ENCODE measurements at regions not wholly inside any gene's neighbourhood (a gene's known extent, or its start where the extent isn't known, plus 50 kb on each side); places are given as distances from the start of the nearest gene placed in this dataset.

DNA sequence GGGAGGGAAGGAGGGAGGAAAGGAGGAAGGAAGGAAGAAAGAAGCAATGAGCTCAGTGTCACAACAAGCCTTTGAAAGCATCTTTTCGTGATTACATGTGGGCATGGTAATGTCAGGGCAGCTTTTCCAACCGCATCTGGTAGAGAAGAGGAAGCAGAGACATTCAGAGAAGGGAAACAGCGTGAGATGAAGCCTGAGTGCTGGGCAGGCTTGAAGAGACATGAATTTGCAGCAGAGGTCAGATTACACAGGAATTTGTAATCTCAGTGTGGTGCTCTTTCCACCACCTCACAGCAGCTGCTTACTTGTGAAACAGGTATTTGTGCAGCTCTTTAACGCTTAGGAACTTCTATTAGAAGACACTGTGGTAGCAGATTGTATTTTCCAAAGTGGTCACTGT, 289.5 kb upstream of the C11orf87 start:
- H3K4me1 Mint-ChIP-seq (ENCODE audit: low read depth, unreplicated experiment): no peaks in the 10 kb centered on the region
- ChIA-PET CTCF (no interaction called here), POLR2A (interaction anchor here (0.6 kb wide), 1 partner anchor 103 kb away, joined by 3 read pairs; no protein-coding TSS in a partner anchor)
- DNase-seq: no peak
- no peaks in the 10 kb centered on the region for H3K4me1 ChIP-seq
- no peak for TF ChIP-seq CTCF (IDR thresholded peaks at IDR 0.05; ENCODE audit: insufficient read depth in 1 of 2, low read depth in 1 of 2, low read length in 1 of 2, severe bottlenecking in 1 of 2, unreplicated experiment in 1 of 2)
- H3K36me3 Mint-ChIP-seq (ENCODE audit: insufficient read depth, unreplicated experiment): no peaks in the 10 kb centered on the region
- intact Hi-C loops (cut with micrococcal nuclease; ENCODE audit: unreplicated experiment): no loop called here
- peaks cover 18% of the 10 kb centered on the region for H3K27me3 Mint-ChIP-seq (ENCODE audit: insufficient read depth, unreplicated experiment)
- no peaks in the 10 kb centered on the region for H3K9me3 Mint-ChIP-seq (ENCODE audit: unreplicated experiment)
- H3K27me3 ChIP-seq (replicated peaks; ENCODE audit: control insufficient read depth, insufficient read depth, low read length): no peaks in the 10 kb centered on the region
- H3K36me3 ChIP-seq (ENCODE audit: control insufficient read depth, insufficient read depth, low read length): no peaks in the 10 kb centered on the region
- H3K9me3 ChIP-seq: no peaks in the 10 kb centered on the region
- no peak overlapping the region for H3K4me3 Mint-ChIP-seq (ENCODE audit: unreplicated experiment)
- BruUV-seq (replicated peaks): no TSS peak
- H3K27ac Mint-ChIP-seq (ENCODE audit: unreplicated experiment): no peak overlapping the region
- no peak overlapping the region for H3K4me3 ChIP-seq (ENCODE audit: low read depth, low read length)

- H3K9me3 ChIP-seq: no peaks in the 10 kb centered on the region
- H3K27me3 ChIP-seq (replicated peaks; ENCODE audit: control insufficient read depth, insufficient read depth, low read length): no peaks in the 10 kb centered on the region
- H3K4me1 ChIP-seq: no peaks in the 10 kb centered on the region
- no peak for TF ChIP-seq CTCF (IDR thresholded peaks at IDR 0.05; ENCODE audit: insufficient read depth in 1 of 2, low read depth in 1 of 2, low read length in 1 of 2, severe bottlenecking in 1 of 2, unreplicated experiment in 1 of 2)
- H3K9me3 Mint-ChIP-seq (ENCODE audit: unreplicated experiment): no peaks in the 10 kb centered on the region
- ChIA-PET POLR2A (no interaction called here), CTCF (no interaction called here)
- H3K36me3 Mint-ChIP-seq (ENCODE audit: insufficient read depth, unreplicated experiment): no peaks in the 10 kb centered on the region
- no peaks in the 10 kb centered on the region for H3K4me1 Mint-ChIP-seq (ENCODE audit: low read depth, unreplicated experiment)
- intact Hi-C loops (cut with micrococcal nuclease; ENCODE audit: unreplicated experiment): no loop called here
- no peaks in the 10 kb centered on the region for H3K36me3 ChIP-seq (ENCODE audit: control insufficient read depth, insufficient read depth, low read length)
- no peak overlapping the region for H3K4me3 Mint-ChIP-seq (ENCODE audit: unreplicated experiment)
- no peak for DNase-seq
- H3K27me3 Mint-ChIP-seq (ENCODE audit: insufficient read depth, unreplicated experiment): peaks cover 18% of the 10 kb centered on the region
- no peak overlapping the region for H3K27ac Mint-ChIP-seq (ENCODE audit: unreplicated experiment)
- H3K4me3 ChIP-seq (ENCODE audit: low read depth, low read length): no peak overlapping the region
- BruUV-seq (replicated peaks): no TSS peak
Observed at GRCh38 chr11:109133159-109133558, 288.8 kb upstream of the C11orf87 start.

GRCh38 chr11:109135627-109136026, 286.4 kb upstream of the C11orf87 start:
- intact Hi-C loops (cut with micrococcal nuclease; ENCODE audit: unreplicated experiment): no loop called here
- H3K9me3 Mint-ChIP-seq (ENCODE audit: unreplicated experiment): no peaks in the 10 kb centered on the region
- ChIA-PET POLR2A (no interaction called here), CTCF (no interaction called here)
- no peaks in the 10 kb centered on the region for H3K36me3 Mint-ChIP-seq (ENCODE audit: insufficient read depth, unreplicated experiment)
- H3K4me1 Mint-ChIP-seq (ENCODE audit: low read depth, unreplicated experiment): no peaks in the 10 kb centered on the region
- no peak overlapping the region for H3K4me3 Mint-ChIP-seq (ENCODE audit: unreplicated experiment)
- no peak for DNase-seq
- no peak overlapping the region for H3K4me3 ChIP-seq (ENCODE audit: low read depth, low read length)
- H3K4me1 ChIP-seq: no peaks in the 10 kb centered on the region
- no peaks in the 10 kb centered on the region for H3K36me3 ChIP-seq (ENCODE audit: control insufficient read depth, insufficient read depth, low read length)
- no peak overlapping the region for H3K27ac Mint-ChIP-seq (ENCODE audit: unreplicated experiment)
- H3K9me3 ChIP-seq: no peaks in the 10 kb centered on the region
- H3K27me3 Mint-ChIP-seq (ENCODE audit: insufficient read depth, unreplicated experiment): peaks cover 15% of the 10 kb centered on the region
- H3K27me3 ChIP-seq (replicated peaks; ENCODE audit: control insufficient read depth, insufficient read depth, low read length): no peaks in the 10 kb centered on the region
- no peak for TF ChIP-seq CTCF (IDR thresholded peaks at IDR 0.05; ENCODE audit: insufficient read depth in 1 of 2, low read depth in 1 of 2, low read length in 1 of 2, severe bottlenecking in 1 of 2, unreplicated experiment in 1 of 2)
- no TSS peak for BruUV-seq (replicated peaks)
